H9 (cell line): ENCODE measurements at regions not wholly inside any gene's neighbourhood (a gene's known extent, or its start where the extent isn't known, plus 50 kb on each side); places are given as distances from the start of the nearest gene placed in this dataset.

ENCODE experiments used
- DNase-seq: peaks from one replicate; pipeline ENCODE4 v3.0.0-alpha.2; 2017
- H2AFZ ChIP-seq: one replicate; pipeline ENCODE4 v1.6.1; 2013; ENCODE audit warnings: mild to moderate bottlenecking, low read length, control low read depth, moderate library complexity
- H2AK5ac ChIP-seq: 2 replicates; pipeline ENCODE4 v1.6.1; 2013; ENCODE audit warnings: low read length, control low read depth, mixed read lengths; ENCODE audit not compliant: insufficient read length
- H2BK120ac ChIP-seq: one replicate; pipeline ENCODE4 v1.6.1; 2013; ENCODE audit warnings: low read depth, mild to moderate bottlenecking, low read length, control low read depth, inconsistent platforms; ENCODE audit not compliant: poor library complexity, severe bottlenecking
- H2BK12ac ChIP-seq: 2 replicates; pipeline ENCODE4 v1.6.1; 2013; ENCODE audit warnings: low read length, control low read depth, mixed read lengths, low read depth; ENCODE audit not compliant: insufficient read length
- H2BK15ac ChIP-seq: 2 replicates; pipeline ENCODE4 v1.6.1; 2013; ENCODE audit warnings: low read depth, low read length, control low read depth
- H2BK20ac ChIP-seq: one replicate; pipeline ENCODE4 v1.6.1; 2013; ENCODE audit warnings: low read depth, mild to moderate bottlenecking, low read length, control low read depth, inconsistent platforms; ENCODE audit not compliant: poor library complexity, severe bottlenecking
- H2BK5ac ChIP-seq: 2 replicates; pipeline ENCODE4 v1.6.1; 2013; ENCODE audit warnings: low read length, control low read depth, mixed read lengths; ENCODE audit not compliant: insufficient read length
- H3K14ac ChIP-seq: 2 replicates; pipeline ENCODE4 v1.6.1; 2013; ENCODE audit warnings: low read length, control low read depth; ENCODE audit not compliant: insufficient read depth
- H3K18ac ChIP-seq: 2 replicates; pipeline ENCODE4 v1.6.1; 2013; ENCODE audit warnings: low read depth, mild to moderate bottlenecking, mixed read lengths, low read length, control low read depth; ENCODE audit not compliant: insufficient read length
- H3K23ac ChIP-seq: 2 replicates; pipeline ENCODE4 v1.6.1; 2013; ENCODE audit warnings: low read length, control low read depth, mixed read lengths, low read depth; ENCODE audit not compliant: insufficient read length
- H3K23me2 ChIP-seq: 2 replicates; pipeline ENCODE4 v1.6.1; 2013; ENCODE audit warnings: low read depth, mild to moderate bottlenecking, mixed read lengths, low read length, control low read depth; ENCODE audit not compliant: insufficient read length, poor library complexity, severe bottlenecking
- H3K27ac ChIP-seq: 2 replicates; pipeline ENCODE4 v1.5.1; 2013; ENCODE audit warnings: low read length, control low read depth, mixed read lengths, low read depth; ENCODE audit not compliant: insufficient read length
- H3K27me3 ChIP-seq: 2 replicates; pipeline ENCODE4 v1.6.1; 2013; ENCODE audit warnings: low read length, control low read depth, inconsistent platforms; ENCODE audit not compliant: insufficient read depth
- H3K4ac ChIP-seq: 2 replicates; pipeline ENCODE4 v1.6.1; 2013; ENCODE audit warnings: low read depth, mild to moderate bottlenecking, control low read depth, inconsistent platforms, low read length, moderate library complexity
- H3K4me1 ChIP-seq: 2 replicates; pipeline ENCODE4 v1.6.1; 2013; ENCODE audit warnings: low read length, control low read depth, inconsistent platforms; ENCODE audit not compliant: insufficient read depth
- H3K4me2 ChIP-seq: 2 replicates; pipeline ENCODE4 v1.6.1; 2013; ENCODE audit warnings: low read length, control low read depth, mixed read lengths; ENCODE audit not compliant: insufficient read length, insufficient read depth
- H3K56ac ChIP-seq: 2 replicates; pipeline ENCODE4 v1.6.1; 2013; ENCODE audit warnings: low read depth, mild to moderate bottlenecking, mixed read lengths, low read length, control low read depth; ENCODE audit not compliant: insufficient read length
- H3K79me1 ChIP-seq: 2 replicates; pipeline ENCODE4 v1.6.1; 2013; ENCODE audit warnings: low read depth, mild to moderate bottlenecking, moderate library complexity, low read length, control low read depth, inconsistent platforms; ENCODE audit not compliant: insufficient read depth, poor library complexity, severe bottlenecking
- H3K79me2 ChIP-seq: 2 replicates; pipeline ENCODE4 v1.6.1; 2013; ENCODE audit warnings: low read length, control low read depth, inconsistent platforms; ENCODE audit not compliant: insufficient read depth
- H3K9ac ChIP-seq: 2 replicates; pipeline ENCODE4 v1.6.1; 2013; ENCODE audit warnings: low read length, control low read depth, mixed read lengths; ENCODE audit not compliant: insufficient read length; ENCODE audit errors: extremely low read depth
- H3K9me3 ChIP-seq: one replicate; pipeline ENCODE4 v1.6.1; 2013; ENCODE audit warnings: low read depth, low read length, inconsistent platforms; ENCODE audit not compliant: control insufficient read depth
- H3T11ph ChIP-seq: one replicate; pipeline ENCODE4 v1.6.1; 2013; ENCODE audit warnings: mild to moderate bottlenecking, low read length, control low read depth, inconsistent platforms
- H4K20me1 ChIP-seq: one replicate; pipeline ENCODE4 v1.6.1; 2013; ENCODE audit not compliant: control insufficient read depth, insufficient read length, insufficient read depth
- H4K5ac ChIP-seq: 2 replicates; pipeline ENCODE4 v1.6.1; 2013; ENCODE audit warnings: low read depth, mild to moderate bottlenecking, mixed read lengths, low read length, control low read depth; ENCODE audit not compliant: insufficient read length
- H4K8ac ChIP-seq: replicated peaks from 2 replicates; pipeline ENCODE4 v1.6.1; 2013; ENCODE audit warnings: low read length, control low read depth, mixed read lengths, low read depth; ENCODE audit not compliant: insufficient read length
- H4K91ac ChIP-seq: 2 replicates; pipeline ENCODE4 v1.6.1; 2013; ENCODE audit warnings: low read depth, mild to moderate bottlenecking, moderate library complexity, mixed read lengths, low read length, control low read depth; ENCODE audit not compliant: insufficient read length
- H3K27ac Mint-ChIP-seq, 3 experiments: 2 replicates in 2 of 3; 3 replicates in 1 of 3; pipeline ENCODE4 v1.8.0; 2020 to 2021; ENCODE audit warnings: mixed read lengths in 3 of 3, mild to moderate bottlenecking in 1 of 3, moderate library complexity in 1 of 3
- H3K27me3 Mint-ChIP-seq: 2 replicates; pipeline ENCODE4 v1.8.0; 2021; ENCODE audit warnings: low read depth, mild to moderate bottlenecking, moderate library complexity, mixed read lengths
- H3K36me3 Mint-ChIP-seq, 3 experiments: 2 replicates in 2 of 3; 3 replicates in 1 of 3; pipeline ENCODE4 v1.8.0; 2020 to 2021; ENCODE audit warnings: low read depth in 3 of 3, mixed read lengths in 3 of 3; ENCODE audit not compliant: insufficient read depth in 1 of 3
- H3K4me1 Mint-ChIP-seq, 2 experiments: 2 replicates each; pipeline ENCODE4 v1.8.0; 2020; ENCODE audit warnings: mixed read lengths in 2 of 2
- H3K4me3 Mint-ChIP-seq, 2 experiments: 2 replicates in 1 of 2; 3 replicates in 1 of 2; pipeline ENCODE4 v1.8.0; 2020 to 2021; ENCODE audit warnings: mild to moderate bottlenecking in 2 of 2, mixed read lengths in 2 of 2, moderate library complexity in 1 of 2
- H3K9me3 Mint-ChIP-seq, 2 experiments: 2 replicates in 1 of 2; 3 replicates in 1 of 2; pipeline ENCODE4 v1.8.0; 2020; ENCODE audit warnings: mild to moderate bottlenecking in 2 of 2, mixed read lengths in 2 of 2, moderate library complexity in 1 of 2
- WGBS: extraction: QIAGEN DNeasy Blood & Tissue Kit; methylation state at CpG from one replicate; pipeline ENCODE4 v1.1.7; 2013; ENCODE audit warnings: missing lambda C conversion rate, low lambda C conversion rate, mixed read lengths; ENCODE audit not compliant: insufficient read length; ENCODE audit errors: extremely low coverage; 5-methylcytosine and 5-hydroxymethylcytosine counted together
- TF ChIP-seq, protein P1 (sequence below): fragments of 200-600 bp; sonication (generic); conservative IDR thresholded peaks from 3 replicates; pipeline ENCODE4 v1.8.0; 2021; ENCODE audit warnings: antibody characterized with exemption, mild to moderate bottlenecking

DNA sequence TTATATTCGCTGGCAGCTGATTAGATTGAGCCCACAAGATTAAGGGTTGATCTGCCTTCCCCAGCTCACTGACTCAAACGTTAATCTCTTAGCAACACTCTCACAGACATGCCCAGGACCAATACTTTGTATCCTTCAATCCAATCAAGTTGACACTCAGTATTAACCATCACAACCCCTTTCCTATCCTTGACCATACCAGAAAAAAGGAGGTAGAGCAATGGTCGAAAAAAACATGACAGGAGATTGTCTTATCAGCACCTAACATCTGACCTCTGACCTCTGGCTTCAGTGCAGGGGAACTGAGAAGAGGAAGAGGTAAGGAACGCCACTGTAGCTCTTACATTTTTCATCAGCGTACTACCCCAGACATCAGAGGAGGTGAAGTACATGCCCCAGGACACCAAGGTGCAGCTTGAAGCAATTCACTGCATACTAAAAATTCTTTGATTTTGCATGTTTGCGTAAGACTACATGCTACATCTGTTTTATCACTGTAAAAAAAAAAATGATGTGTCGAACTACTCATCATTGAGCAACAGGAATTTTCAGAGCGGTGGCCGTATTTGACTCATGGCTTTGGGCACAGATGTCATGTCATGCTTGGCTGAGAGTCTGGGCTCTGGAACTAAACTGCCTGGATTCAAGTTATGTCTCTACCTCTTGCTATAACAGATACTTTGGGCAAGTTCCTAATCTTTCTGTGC, 188.0 kb upstream of the TAB2 start:
- TF ChIP-seq, protein P1, sequence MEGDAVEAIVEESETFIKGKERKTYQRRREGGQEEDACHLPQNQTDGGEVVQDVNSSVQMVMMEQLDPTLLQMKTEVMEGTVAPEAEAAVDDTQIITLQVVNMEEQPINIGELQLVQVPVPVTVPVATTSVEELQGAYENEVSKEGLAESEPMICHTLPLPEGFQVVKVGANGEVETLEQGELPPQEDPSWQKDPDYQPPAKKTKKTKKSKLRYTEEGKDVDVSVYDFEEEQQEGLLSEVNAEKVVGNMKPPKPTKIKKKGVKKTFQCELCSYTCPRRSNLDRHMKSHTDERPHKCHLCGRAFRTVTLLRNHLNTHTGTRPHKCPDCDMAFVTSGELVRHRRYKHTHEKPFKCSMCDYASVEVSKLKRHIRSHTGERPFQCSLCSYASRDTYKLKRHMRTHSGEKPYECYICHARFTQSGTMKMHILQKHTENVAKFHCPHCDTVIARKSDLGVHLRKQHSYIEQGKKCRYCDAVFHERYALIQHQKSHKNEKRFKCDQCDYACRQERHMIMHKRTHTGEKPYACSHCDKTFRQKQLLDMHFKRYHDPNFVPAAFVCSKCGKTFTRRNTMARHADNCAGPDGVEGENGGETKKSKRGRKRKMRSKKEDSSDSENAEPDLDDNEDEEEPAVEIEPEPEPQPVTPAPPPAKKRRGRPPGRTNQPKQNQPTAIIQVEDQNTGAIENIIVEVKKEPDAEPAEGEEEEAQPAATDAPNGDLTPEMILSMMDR: no peak
- no CpG with 5 or more reads among the region's 9 CpGs for WGBS

More for the DNA sequence above, 188.0 kb upstream of the TAB2 start:
- Histone ChIP-seq H3K23ac (no peak overlapping the region), H3K9ac (no peak overlapping the region), H3T11ph (no peak overlapping the region), H2AK5ac (no peak overlapping the region), H4K20me1 (no peaks in the 10 kb centered on the region), H2BK20ac (no peak overlapping the region), H3K4ac (no peak overlapping the region), H4K5ac (no peak overlapping the region), H2BK120ac (no peak overlapping the region), H3K4me2 (no peak overlapping the region), H3K14ac (no peak overlapping the region), H3K27ac (no peak overlapping the region), H3K4me1 (no peaks in the 10 kb centered on the region), H3K79me2 (no peaks in the 10 kb centered on the region), H4K91ac (no peak overlapping the region), H2BK12ac (no peak overlapping the region), H3K9me3 (no peaks in the 10 kb centered on the region), H3K18ac (no peak overlapping the region), H2BK5ac (no peak overlapping the region), H2BK15ac (no peak overlapping the region), H3K23me2 (no peaks in the 10 kb centered on the region), H4K8ac (no peak overlapping the region), H2AFZ (no peak overlapping the region), H3K79me1 (no peaks in the 10 kb centered on the region), H3K56ac (no peak overlapping the region), H3K27me3 (no peaks in the 10 kb centered on the region)
- Mint-ChIP-seq H3K4me1 (no peaks in the 10 kb centered on the region), H3K27me3 (no peaks in the 10 kb centered on the region; the same call in 1 of the 2 replicates), H3K27ac (no peak overlapping the region; a peak in 1 of 7 replicates), H3K4me3 (no peak overlapping the region), H3K36me3 (no peaks in the 10 kb centered on the region; a peak in 1 of 7 replicates), H3K9me3 (peaks cover 0 to 12% of the 10 kb centered on the region in 2 experiments; a peak in 3 of 5 replicates)
- no peak for DNase-seq
